ENCODE measurements at regions not wholly inside any gene's neighbourhood (a gene's known extent, or its start where the extent isn't known, plus 50 kb on each side); places are given as distances from the start of the nearest gene placed in this dataset.

DNA sequence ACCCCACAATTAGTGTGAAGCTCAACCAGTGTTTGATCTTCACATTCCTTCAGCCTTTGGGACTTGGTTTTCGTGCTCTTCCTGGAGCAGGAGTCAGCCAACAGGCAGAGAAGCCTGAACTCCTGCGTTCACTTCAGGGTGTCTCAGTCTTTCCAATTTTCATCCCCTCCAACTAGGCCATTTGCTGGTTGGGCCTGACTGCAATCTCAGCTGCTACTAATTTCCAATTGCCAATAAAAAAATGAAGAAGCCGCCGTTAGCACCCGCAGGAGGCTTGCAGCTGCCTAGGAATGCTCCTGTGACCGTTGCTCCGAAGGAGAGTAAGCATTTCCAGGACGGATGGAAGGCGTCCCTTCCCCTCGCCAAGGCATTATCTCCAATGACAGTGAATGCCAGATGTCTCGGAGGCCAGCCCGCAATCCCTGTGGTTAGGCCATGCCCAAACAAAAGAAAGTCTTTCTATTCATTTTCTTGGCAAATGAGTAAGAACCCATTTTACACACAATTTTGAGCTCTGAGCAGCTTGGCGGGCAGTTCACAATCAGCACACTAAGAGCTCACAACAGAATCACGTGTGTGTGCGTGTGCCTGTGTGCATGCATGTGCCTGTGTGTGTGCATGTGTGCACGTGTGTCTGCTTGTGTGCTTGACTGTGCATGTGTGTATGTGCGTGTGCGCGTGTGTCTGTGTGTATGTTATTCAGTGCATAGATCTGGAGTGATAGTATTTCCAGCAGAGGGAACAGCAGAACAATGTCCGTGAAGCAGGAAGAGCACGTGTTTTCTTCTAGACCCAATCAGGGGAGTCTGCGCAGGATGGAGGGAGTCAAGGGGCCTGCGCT lies 301.2 kb downstream of the SMOC2 start:
- Histone ChIP-seq H3K27me3 (ENCODE audit: control insufficient read depth, insufficient read depth, low read length) (no peaks in the 10 kb centered on the region), H3K4me2 (ENCODE audit: low read depth, low read length) (no peak overlapping the region), H4K8ac (ENCODE audit: low read depth in 2 of 2, low read length in 2 of 2) (no peak overlapping the region), H3K9me1 (ENCODE audit: insufficient read depth, low read length) (no peaks in the 10 kb centered on the region), H3K79me1 (ENCODE audit: low read depth in 1 of 2, low read length in 2 of 2) (no peaks in the 10 kb centered on the region), H3K14ac (replicated peaks; ENCODE audit: low read depth, low read length) (no peak overlapping the region), H2BK20ac (ENCODE audit: low read depth, low read length) (no peak overlapping the region), H3K4ac (ENCODE audit: low read depth, low read length) (no peak overlapping the region), H3K23ac (ENCODE audit: low read depth, low read length) (no peak overlapping the region), H2BK15ac (ENCODE audit: low read depth, low read length) (no peak overlapping the region), H2BK5ac (ENCODE audit: low read depth, low read length, poor library complexity, severe bottlenecking) (no peak overlapping the region), H4K5ac (ENCODE audit: low read depth, low read length) (no peak overlapping the region), H2AFZ (replicated peaks; ENCODE audit: low read length, poor library complexity) (no peak overlapping the region), H3K9ac (ENCODE audit: low read depth, low read length) (no peak overlapping the region), H4K91ac (ENCODE audit: insufficient read depth, low read depth, low read length) (no peak overlapping the region), H3K27ac (ENCODE audit: insufficient read depth, low read length) (no peak overlapping the region), H3K36me3 (ENCODE audit: control insufficient read depth, insufficient read depth, low read length) (no peaks in the 10 kb centered on the region), H3K4me3 (ENCODE audit: insufficient read depth, low read depth, low read length) (no peak overlapping the region), H2BK120ac (ENCODE audit: low read depth, low read length) (no peak overlapping the region), H2AK9ac (replicated peaks; ENCODE audit: low read depth, low read length, poor library complexity) (no peak overlapping the region), H4K20me1 (ENCODE audit: insufficient read depth, low read length) (no peaks in the 10 kb centered on the region), H3K9me3 (ENCODE audit: control insufficient read depth, insufficient read depth, low read length) (peaks cover 22% of the 10 kb centered on the region), H3K56ac (ENCODE audit: extremely low read depth, insufficient read depth, low read length) (no peak overlapping the region), H3K18ac (ENCODE audit: low read depth, low read length) (no peak overlapping the region), H2AK5ac (ENCODE audit: low read depth, low read length) (no peak overlapping the region), H3K4me1 (ENCODE audit: control insufficient read depth, insufficient read depth, low read length) (no peaks in the 10 kb centered on the region)
- CTCF ChIA-PET = no interaction called here
- intact Hi-C loops (cut with micrococcal nuclease) = no loop called here
- POLR2A ChIA-PET (ENCODE audit: unreplicated experiment) = no interaction called here
- no peak for DNase-seq
- 78% methylated on average over 8 of the region's 23 CpGs; no CpG with 5 or more reads in 1 of the 2 experiments for WGBS, 2 experiments (ENCODE audit: extremely low coverage in 2 of 2, insufficient read length in 1 of 2)
- no TSS peak for BruUV-seq (replicated peaks)
- in situ Hi-C loops (cut with MboI; ENCODE audit: low sequenced_read_pairs) = no loop called here
- dilution Hi-C loops (cut with HindIII; ENCODE audit: low sequenced_read_pairs, unreplicated experiment) = no loop called here
- ATAC-seq (ENCODE audit: low read depth) = no peak
- TF ChIP-seq, protein P1, sequence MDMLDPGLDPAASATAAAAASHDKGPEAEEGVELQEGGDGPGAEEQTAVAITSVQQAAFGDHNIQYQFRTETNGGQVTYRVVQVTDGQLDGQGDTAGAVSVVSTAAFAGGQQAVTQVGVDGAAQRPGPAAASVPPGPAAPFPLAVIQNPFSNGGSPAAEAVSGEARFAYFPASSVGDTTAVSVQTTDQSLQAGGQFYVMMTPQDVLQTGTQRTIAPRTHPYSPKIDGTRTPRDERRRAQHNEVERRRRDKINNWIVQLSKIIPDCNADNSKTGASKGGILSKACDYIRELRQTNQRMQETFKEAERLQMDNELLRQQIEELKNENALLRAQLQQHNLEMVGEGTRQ (IDR thresholded peaks at IDR 0.05; ENCODE audit: low read depth, low read length) = no peak
- no peak for TF ChIP-seq POLR2A (IDR thresholded peaks at IDR 0.05; ENCODE audit: low read depth, low read length)
- no peak for TF ChIP-seq NFE2L2 (IDR thresholded peaks at IDR 0.05; ENCODE audit: low read depth, low read length)
